Stimulated activated CD4-positive, alpha-beta T cell treated with anti-CD3 and anti-CD28 coated beads, Interleukin-2, amount 100 ng/mL, for 48 hours (primary cell): ENCODE measurements at regions not wholly inside any gene's neighbourhood (a gene's known extent, or its start where the extent isn't known, plus 50 kb on each side); places are given as distances from the start of the nearest gene placed in this dataset.

ENCODE experiments used
- DNase-seq, 2 donors: peaks; one replicate each; pipeline ENCODE4 v3.0.0-alpha.2; 2020

GRCh38 chr2:195026261-195026660 lies 630.8 kb upstream of the SLC39A10 start:
- DNase-seq: no peak

DNA sequence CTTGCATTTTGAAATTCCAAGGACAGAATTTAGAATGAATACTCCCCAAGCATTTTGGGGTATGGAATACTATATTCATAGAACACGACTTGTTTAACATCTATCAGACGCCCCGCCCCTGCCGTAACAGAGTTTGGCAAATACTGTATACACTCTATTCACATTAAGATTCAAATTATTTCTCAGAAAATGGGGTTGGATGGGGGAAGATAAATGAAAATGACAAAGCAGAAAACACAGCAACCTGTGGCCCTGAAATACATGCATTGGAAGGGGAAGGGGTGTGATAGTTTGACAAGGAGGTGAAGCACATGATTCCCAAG lies 634.6 kb upstream of the SLC39A10 start:
- no peak for DNase-seq

GRCh38 chr2:195021711-195022507 lies 635.1 kb upstream of the SLC39A10 start:
- DNase-seq: no peak

DNA sequence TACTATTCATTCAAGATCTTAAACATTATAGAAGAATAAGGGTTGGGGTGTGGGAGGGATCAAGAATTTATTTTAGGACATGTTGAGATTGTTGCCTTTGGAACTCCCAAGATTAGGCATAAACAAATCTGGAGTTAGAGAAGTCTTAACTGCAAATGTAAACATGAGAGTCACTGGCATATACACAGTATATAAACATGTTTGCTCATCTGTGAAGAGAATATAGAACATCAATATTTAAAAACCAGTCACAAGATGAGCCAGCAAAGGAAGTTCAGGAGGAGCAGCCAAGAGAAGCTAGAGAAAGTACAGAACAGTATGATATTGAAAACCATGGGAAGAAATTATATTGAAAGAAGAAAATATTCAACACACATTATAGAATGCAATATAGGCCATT lies 638.6 kb upstream of the SLC39A10 start:
- DNase-seq: no peak

GRCh38 chr2:195017890-195018289 lies 639.1 kb upstream of the SLC39A10 start:
- DNase-seq: no peak

GRCh38 chr2:195016841-195017240 lies 640.2 kb upstream of the SLC39A10 start:
- no peak for DNase-seq

DNA sequence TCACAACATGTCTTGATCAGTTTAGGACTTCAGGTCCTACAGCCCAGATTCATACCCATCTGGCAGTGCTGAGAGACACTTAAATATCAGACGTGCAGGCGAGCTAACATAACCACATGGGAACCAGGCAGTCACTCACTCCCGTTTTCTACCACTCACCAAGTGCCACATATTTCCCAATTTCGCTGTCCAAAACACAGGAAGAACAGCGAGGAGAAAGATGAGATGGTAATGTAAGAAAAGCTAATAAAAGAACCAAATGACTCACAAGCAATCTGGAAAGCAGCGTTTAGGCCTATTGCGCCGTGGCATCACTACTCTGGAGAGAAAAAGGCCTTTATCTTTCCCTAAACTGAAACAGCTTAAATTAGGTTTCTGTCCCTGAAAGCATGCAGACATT lies 647.8 kb upstream of the SLC39A10 start:
- no peak for DNase-seq

- DNase-seq: no peak
Observed at GRCh38 chr2:195006856-195007255, 650.2 kb upstream of the SLC39A10 start.

- DNase-seq: no peak
Observed at GRCh38 chr2:195003881-195004471, 653.0 kb upstream of the SLC39A10 start.

GRCh38 chr2:195001924-195002323 lies 655.1 kb upstream of the SLC39A10 start:
- no peak for DNase-seq

DNA sequence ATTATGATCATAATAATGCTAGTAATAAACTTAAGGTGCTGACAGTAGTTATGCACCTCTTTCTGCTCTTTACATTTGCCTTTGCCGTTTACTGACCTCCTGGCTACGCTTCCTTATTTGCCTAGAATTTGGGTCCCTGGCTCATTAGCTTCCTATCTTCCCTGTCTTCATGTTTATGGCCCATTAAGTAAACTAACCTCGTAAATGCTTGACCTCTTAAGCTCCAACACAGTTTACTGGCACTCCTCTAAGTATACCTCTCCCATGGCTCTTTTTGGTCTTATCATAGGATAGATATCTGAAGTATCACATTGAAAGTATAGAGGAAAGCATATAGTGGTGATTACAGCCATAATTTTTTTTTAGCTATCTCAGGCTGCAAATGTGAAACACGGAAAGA lies 657.3 kb upstream of the SLC39A10 start:
- no peak for DNase-seq

DNA sequence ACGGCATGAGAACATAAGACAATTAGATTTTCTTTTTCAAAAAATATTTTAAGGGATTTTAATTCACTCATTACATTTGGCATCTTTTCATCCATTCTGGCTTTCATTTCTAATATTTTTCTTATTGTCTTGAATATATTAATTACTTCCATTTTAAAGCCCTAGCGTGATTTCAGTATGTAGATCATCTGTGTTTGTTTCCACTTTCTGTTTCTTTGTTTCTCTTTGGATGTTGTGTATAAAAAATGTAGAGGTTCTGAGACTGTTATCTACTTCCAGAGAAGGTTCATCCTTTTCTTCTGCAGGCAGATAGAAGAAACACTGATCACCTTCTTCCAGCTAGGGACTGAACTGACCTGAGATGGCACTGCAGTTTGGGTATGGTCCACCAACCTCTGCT lies 664.4 kb upstream of the SLC39A10 start:
- no peak for DNase-seq

DNA sequence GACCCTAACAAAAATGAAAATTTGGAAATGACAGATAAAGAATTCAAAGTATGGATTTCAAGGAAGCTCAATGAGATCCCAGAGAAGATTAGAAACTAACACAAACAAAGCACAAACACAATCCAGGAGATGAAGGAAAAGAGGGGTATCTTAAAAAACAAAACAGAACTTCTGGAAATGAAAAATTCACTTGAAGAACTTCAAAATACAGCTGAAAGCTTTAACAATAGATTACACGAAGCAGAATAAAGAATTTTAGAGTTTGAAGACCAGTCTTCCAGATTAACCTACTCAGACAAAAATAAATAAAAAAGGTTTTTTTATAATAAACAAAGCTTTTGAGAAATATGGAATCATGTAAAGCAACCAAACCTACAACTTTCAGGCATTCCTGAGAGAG lies 671.8 kb upstream of the SLC39A10 start:
- no peak for DNase-seq

- DNase-seq: no peak
Observed at GRCh38 chr2:194962254-194962653, 694.8 kb upstream of the SLC39A10 start.

DNA sequence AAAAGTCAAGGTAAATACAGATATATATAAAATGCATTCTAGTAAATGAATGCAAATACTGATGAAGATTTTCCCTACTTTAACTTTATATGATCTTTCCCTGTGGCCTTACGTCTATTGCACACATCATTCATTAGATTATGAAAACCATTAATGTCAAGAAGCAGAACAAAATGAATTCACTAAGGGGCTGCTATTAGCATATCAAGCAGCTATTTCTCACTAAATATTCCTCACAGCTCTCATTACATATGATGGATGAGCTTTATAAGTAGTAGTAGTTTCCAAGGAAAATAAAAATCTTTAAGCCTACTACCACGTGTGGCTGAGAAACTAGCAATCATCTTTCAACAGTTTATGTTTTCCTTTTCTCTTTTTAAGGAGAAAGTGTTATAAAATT lies 702.8 kb upstream of the SLC39A10 start:
- no peak for DNase-seq

GRCh38 chr2:194946826-194947225 lies 710.2 kb upstream of the SLC39A10 start:
- no peak for DNase-seq

GRCh38 chr2:194938066-194938465 lies 719.0 kb upstream of the SLC39A10 start:
- no peak for DNase-seq

- no peak for DNase-seq
Observed at GRCh38 chr2:194927489-194927888, 729.5 kb upstream of the SLC39A10 start.

GRCh38 chr2:194926873-194927272 lies 730.2 kb upstream of the SLC39A10 start:
- no peak for DNase-seq

GRCh38 chr2:194925742-194926141 lies 731.3 kb upstream of the SLC39A10 start:
- no peak for DNase-seq

GRCh38 chr2:194917519-194917918 lies 739.5 kb upstream of the SLC39A10 start:
- DNase-seq: no peak

DNA sequence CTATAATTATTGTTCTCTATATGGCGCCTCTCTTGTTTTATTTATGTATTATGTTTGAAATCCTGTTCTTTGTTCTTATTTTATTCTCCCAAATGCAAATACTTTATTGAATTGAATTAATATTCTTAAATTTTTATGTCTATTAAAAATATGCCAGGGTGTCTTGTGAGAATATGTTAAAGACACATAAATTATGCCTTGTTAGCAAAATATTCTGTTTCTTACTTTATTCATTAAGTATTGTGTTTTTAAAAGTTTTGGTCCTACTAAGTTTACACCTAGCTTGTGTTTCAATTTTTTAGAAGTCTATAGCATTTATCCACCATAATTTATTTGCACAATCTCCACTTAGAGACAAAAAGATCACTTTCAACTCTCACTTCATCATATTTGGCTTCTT lies 741.5 kb upstream of the SLC39A10 start:
- DNase-seq: no peak

- no peak for DNase-seq
Observed at GRCh38 chr2:194907569-194907968, 749.5 kb upstream of the SLC39A10 start.

GRCh38 chr2:194896871-194897270 lies 760.2 kb upstream of the SLC39A10 start:
- DNase-seq: no peak

- no peak for DNase-seq
Observed at GRCh38 chr2:194883711-194884110, 773.3 kb upstream of the SLC39A10 start.
